LNCAP (cell line): ENCODE measurements at regions not wholly inside any gene's neighbourhood (a gene's known extent, or its start where the extent isn't known, plus 50 kb on each side); places are given as distances from the start of the nearest gene placed in this dataset.

Source experiments
- CTCF ChIP-seq: fragments of 450-650 bp; IDR thresholded peaks from 2 replicates; pipeline ENCODE4 v1.5.1; 2017; ENCODE audit warnings: mild to moderate bottlenecking

- TF ChIP-seq CTCF = no peak
Measured at GRCh38 chr13:56869671-56870070, 271.0 kb upstream of the PRR20A start.

- no peak for TF ChIP-seq CTCF
Measured at GRCh38 chr13:56886398-56886797, 254.3 kb upstream of the PRR20A start.

DNA sequence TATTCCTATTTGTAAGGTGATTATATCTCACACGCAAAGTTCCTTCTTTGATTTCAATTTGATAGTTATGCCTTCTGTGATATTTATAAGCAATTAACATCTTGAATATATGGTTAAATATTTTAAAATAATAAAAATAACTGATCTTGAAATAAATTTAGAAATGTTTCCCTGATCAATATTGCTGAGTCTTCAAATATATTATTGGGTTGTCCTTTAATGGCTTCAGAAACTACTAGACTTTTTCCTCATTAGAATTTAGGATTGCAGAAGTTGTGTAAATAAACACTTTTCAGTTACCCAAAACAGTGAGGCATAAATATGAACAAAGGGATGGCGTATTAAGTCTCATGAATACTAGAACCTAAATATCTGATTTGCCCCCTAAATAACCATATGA is 252.3 kb upstream of the PRR20A start:
- TF ChIP-seq CTCF = no peak

GRCh38 chr13:56893843-56894242 is 246.9 kb upstream of the PRR20A start:
- no peak for TF ChIP-seq CTCF

GRCh38 chr13:56900549-56901279 is 240.0 kb upstream of the PRR20A start:
- no peak for TF ChIP-seq CTCF

GRCh38 chr13:56902276-56902675 is 238.4 kb upstream of the PRR20A start:
- TF ChIP-seq CTCF = no peak

- no peak for TF ChIP-seq CTCF
Measured at GRCh38 chr13:56903710-56904282, 236.9 kb upstream of the PRR20A start.
